GM18951 (cell line): ENCODE measurements at regions not wholly inside any gene's neighbourhood (a gene's known extent, or its start where the extent isn't known, plus 50 kb on each side); places are given as distances from the start of the nearest gene placed in this dataset.

ENCODE experiments used
- POLR2A ChIP-seq: IDR thresholded peaks from 4 replicates; pipeline ENCODE4 v1.6.1; 2011; ENCODE audit warnings: mild to moderate bottlenecking; ENCODE audit not compliant: insufficient read length, insufficient read depth; ENCODE audit errors: extremely low read depth
- in situ Hi-C: fragments of 300-500 bp; cut with MboI; formaldehyde crosslinking; loops from one replicate; pipeline ENCODE4 v1.12.0; 2022; ENCODE audit warnings: low sequenced_read_pairs, mixed read lengths, inconsistent platforms; ENCODE audit not compliant: unreplicated experiment

- in situ Hi-C loops = no loop called here
- TF ChIP-seq POLR2A = no peak
These were observed 233.8 kb upstream of the MPDZ start for GRCh38 chr9:13513286-13513685.

GRCh38 chr9:13508681-13509080, 229.2 kb upstream of the MPDZ start:
- TF ChIP-seq POLR2A = no peak
- in situ Hi-C loops = no loop called here

- no peak for TF ChIP-seq POLR2A
- in situ Hi-C loops = no loop called here
These were observed 228.6 kb upstream of the MPDZ start for GRCh38 chr9:13508086-13508485.

GRCh38 chr9:13505797-13506196, 226.3 kb upstream of the MPDZ start:
- in situ Hi-C loops = no loop called here
- TF ChIP-seq POLR2A = no peak

GRCh38 chr9:13503599-13503998, 224.1 kb upstream of the MPDZ start:
- in situ Hi-C loops = no loop called here
- no peak for TF ChIP-seq POLR2A

GRCh38 chr9:13502484-13502883, 223.0 kb upstream of the MPDZ start:
- no peak for TF ChIP-seq POLR2A

GRCh38 chr9:13501018-13501417, 221.5 kb upstream of the MPDZ start:
- in situ Hi-C loops = no loop called here

More at GRCh38 chr9:13502484-13502883, 223.0 kb upstream of the MPDZ start:
- in situ Hi-C loops = no loop called here

GRCh38 chr9:13500034-13500433, 220.5 kb upstream of the MPDZ start:
- in situ Hi-C loops = no loop called here
- TF ChIP-seq POLR2A = no peak

More at GRCh38 chr9:13501018-13501417, 221.5 kb upstream of the MPDZ start:
- TF ChIP-seq POLR2A = no peak

GRCh38 chr9:13493697-13494096, 214.2 kb upstream of the MPDZ start:
- TF ChIP-seq POLR2A = no peak
- in situ Hi-C loops = no loop called here

GRCh38 chr9:13491493-13492424, 212.3 kb upstream of the MPDZ start:
- in situ Hi-C loops = no loop called here
- no peak for TF ChIP-seq POLR2A

GRCh38 chr9:13491138-13491492, 211.6 kb upstream of the MPDZ start:
- no peak for TF ChIP-seq POLR2A
- in situ Hi-C loops = no loop called here

- TF ChIP-seq POLR2A = no peak
- in situ Hi-C loops = no loop called here
These were observed 208.4 kb upstream of the MPDZ start for GRCh38 chr9:13487936-13488335.

- in situ Hi-C loops = no loop called here
- TF ChIP-seq POLR2A = no peak
These were observed 208.0 kb upstream of the MPDZ start for GRCh38 chr9:13487498-13487897.

GRCh38 chr9:13487071-13487470, 207.6 kb upstream of the MPDZ start:
- in situ Hi-C loops = no loop called here
- TF ChIP-seq POLR2A = no peak
